ENCODE measurements at regions not wholly inside any gene's neighbourhood (a gene's known extent, or its start where the extent isn't known, plus 50 kb on each side); places are given as distances from the start of the nearest gene placed in this dataset.

GRCh38 chr2:103819599-103819998 lies 1034.3 kb upstream of the POU3F3 start:
- no peak for TF ChIP-seq EP300 (IDR thresholded peaks at IDR 0.05; ENCODE audit: borderline replicate concordance)
- no peak for TF ChIP-seq CEBPB (IDR thresholded peaks at IDR 0.05)
- TF ChIP-seq TEAD4 (IDR thresholded peaks at IDR 0.05), result no peak
- TF ChIP-seq, protein P1, sequence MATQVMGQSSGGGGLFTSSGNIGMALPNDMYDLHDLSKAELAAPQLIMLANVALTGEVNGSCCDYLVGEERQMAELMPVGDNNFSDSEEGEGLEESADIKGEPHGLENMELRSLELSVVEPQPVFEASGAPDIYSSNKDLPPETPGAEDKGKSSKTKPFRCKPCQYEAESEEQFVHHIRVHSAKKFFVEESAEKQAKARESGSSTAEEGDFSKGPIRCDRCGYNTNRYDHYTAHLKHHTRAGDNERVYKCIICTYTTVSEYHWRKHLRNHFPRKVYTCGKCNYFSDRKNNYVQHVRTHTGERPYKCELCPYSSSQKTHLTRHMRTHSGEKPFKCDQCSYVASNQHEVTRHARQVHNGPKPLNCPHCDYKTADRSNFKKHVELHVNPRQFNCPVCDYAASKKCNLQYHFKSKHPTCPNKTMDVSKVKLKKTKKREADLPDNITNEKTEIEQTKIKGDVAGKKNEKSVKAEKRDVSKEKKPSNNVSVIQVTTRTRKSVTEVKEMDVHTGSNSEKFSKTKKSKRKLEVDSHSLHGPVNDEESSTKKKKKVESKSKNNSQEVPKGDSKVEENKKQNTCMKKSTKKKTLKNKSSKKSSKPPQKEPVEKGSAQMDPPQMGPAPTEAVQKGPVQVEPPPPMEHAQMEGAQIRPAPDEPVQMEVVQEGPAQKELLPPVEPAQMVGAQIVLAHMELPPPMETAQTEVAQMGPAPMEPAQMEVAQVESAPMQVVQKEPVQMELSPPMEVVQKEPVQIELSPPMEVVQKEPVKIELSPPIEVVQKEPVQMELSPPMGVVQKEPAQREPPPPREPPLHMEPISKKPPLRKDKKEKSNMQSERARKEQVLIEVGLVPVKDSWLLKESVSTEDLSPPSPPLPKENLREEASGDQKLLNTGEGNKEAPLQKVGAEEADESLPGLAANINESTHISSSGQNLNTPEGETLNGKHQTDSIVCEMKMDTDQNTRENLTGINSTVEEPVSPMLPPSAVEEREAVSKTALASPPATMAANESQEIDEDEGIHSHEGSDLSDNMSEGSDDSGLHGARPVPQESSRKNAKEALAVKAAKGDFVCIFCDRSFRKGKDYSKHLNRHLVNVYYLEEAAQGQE (IDR thresholded peaks at IDR 0.05; ENCODE audit: low read depth), result no peak
- no peak for TF ChIP-seq NFIC (IDR thresholded peaks at IDR 0.05)
- no peak for TF ChIP-seq FOXM1 (IDR thresholded peaks at IDR 0.05; ENCODE audit: borderline replicate concordance, low read depth)
- TF ChIP-seq RAD21 (IDR thresholded peaks at IDR 0.05; ENCODE audit: low read depth), result no peak
- TF ChIP-seq CREB1 (IDR thresholded peaks at IDR 0.05; ENCODE audit: low read depth), result no peak
- TF ChIP-seq USF1 (IDR thresholded peaks at IDR 0.05), result no peak
- TF ChIP-seq ZBTB7A (IDR thresholded peaks at IDR 0.05; ENCODE audit: low read depth), result no peak
- TF ChIP-seq, protein P2, sequence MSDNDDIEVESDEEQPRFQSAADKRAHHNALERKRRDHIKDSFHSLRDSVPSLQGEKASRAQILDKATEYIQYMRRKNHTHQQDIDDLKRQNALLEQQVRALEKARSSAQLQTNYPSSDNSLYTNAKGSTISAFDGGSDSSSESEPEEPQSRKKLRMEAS (IDR thresholded peaks at IDR 0.05), result no peak

- TF ChIP-seq EGR1 (IDR thresholded peaks at IDR 0.05), result no peak
- no peak for TF ChIP-seq ZBTB7A (IDR thresholded peaks at IDR 0.05; ENCODE audit: low read depth)
- TF ChIP-seq TEAD4 (IDR thresholded peaks at IDR 0.05), result peak; percentile 81
- peak; percentile 89 for TF ChIP-seq TCF12 (IDR thresholded peaks at IDR 0.05; ENCODE audit: low read depth)
- peak; percentile 99 for TF ChIP-seq NFIC (IDR thresholded peaks at IDR 0.05)
- peak; percentile 90 for TF ChIP-seq EP300 (IDR thresholded peaks at IDR 0.05; ENCODE audit: borderline replicate concordance)
- TF ChIP-seq TAF1 (IDR thresholded peaks at IDR 0.05; ENCODE audit: low read depth), result no peak
- no peak for TF ChIP-seq USF1 (IDR thresholded peaks at IDR 0.05)
- TF ChIP-seq CREB1 (IDR thresholded peaks at IDR 0.05; ENCODE audit: low read depth), result no peak
- peak; percentile 44; the same call in 1 of the 2 replicates for TF ChIP-seq YY1 (IDR thresholded peaks at IDR 0.05; ENCODE audit: low read depth)
- TF ChIP-seq CEBPB (IDR thresholded peaks at IDR 0.05), result peak; percentile 43; the same call in 1 of the 2 replicates
- TF ChIP-seq RAD21 (IDR thresholded peaks at IDR 0.05; ENCODE audit: low read depth), result no peak
- TF ChIP-seq, protein P1 (IDR thresholded peaks at IDR 0.05; ENCODE audit: low read depth), result no peak
- TF ChIP-seq, protein P2 (IDR thresholded peaks at IDR 0.05), result peak; percentile 27; the same call in 1 of the 2 replicates
- no peak; the same call in 1 of the 2 replicates for TF ChIP-seq FOXM1 (IDR thresholded peaks at IDR 0.05; ENCODE audit: borderline replicate concordance, low read depth)
These were observed 1030.1 kb upstream of the POU3F3 start for GRCh38 chr2:103823847-103824246.

- TF ChIP-seq, protein P1 (IDR thresholded peaks at IDR 0.05; ENCODE audit: low read depth), result no peak
- no peak for TF ChIP-seq EP300 (IDR thresholded peaks at IDR 0.05; ENCODE audit: borderline replicate concordance)
- no peak for TF ChIP-seq TCF12 (IDR thresholded peaks at IDR 0.05; ENCODE audit: low read depth)
- no peak for TF ChIP-seq TAF1 (IDR thresholded peaks at IDR 0.05; ENCODE audit: low read depth)
- TF ChIP-seq CREB1 (IDR thresholded peaks at IDR 0.05; ENCODE audit: low read depth), result no peak
- TF ChIP-seq, protein P2 (IDR thresholded peaks at IDR 0.05), result no peak
- TF ChIP-seq ZBTB7A (IDR thresholded peaks at IDR 0.05; ENCODE audit: low read depth), result no peak
- no peak for TF ChIP-seq CEBPB (IDR thresholded peaks at IDR 0.05)
- TF ChIP-seq TEAD4 (IDR thresholded peaks at IDR 0.05), result no peak
- no peak for TF ChIP-seq EGR1 (IDR thresholded peaks at IDR 0.05)
- TF ChIP-seq FOXM1 (IDR thresholded peaks at IDR 0.05; ENCODE audit: borderline replicate concordance, low read depth), result no peak
- TF ChIP-seq YY1 (IDR thresholded peaks at IDR 0.05; ENCODE audit: low read depth), result no peak
- TF ChIP-seq USF1 (IDR thresholded peaks at IDR 0.05), result no peak
- no peak for TF ChIP-seq RAD21 (IDR thresholded peaks at IDR 0.05; ENCODE audit: low read depth)
- no peak for TF ChIP-seq NFIC (IDR thresholded peaks at IDR 0.05)
These were observed 1006.6 kb upstream of the POU3F3 start for GRCh38 chr2:103847276-103847675.
